Activated CD4-positive, alpha-beta T cell treated with anti-CD3 and anti-CD28 coated beads, Interleukin-2, Interleukin-4, amounts not matched to agents 100 ng/mL and 50 ng/mL, durations not matched to agents 16 hours and 8 hours (primary cell): ENCODE measurements at regions not wholly inside any gene's neighbourhood (a gene's known extent, or its start where the extent isn't known, plus 50 kb on each side); places are given as distances from the start of the nearest gene placed in this dataset.
A peak's percentile ranks its signal among the peaks of the same experiment; 100 is the strongest.
"Not testable (repeated sequence)": the region's sequence is repeated elsewhere in the genome, so short reads cannot be mapped to it uniquely, and the experiment has no call there.

Experiments
- DNase-seq: peaks from one replicate; pipeline ENCODE4 v3.0.0-alpha.2; 2020; ENCODE audit warnings: low spot score

GRCh38 chr16:85441189-85441889 is 171.8 kb upstream of the GSE1 start:
- no peak for DNase-seq

GRCh38 chr16:85441890-85442670 is 171.0 kb upstream of the GSE1 start:
- no peak for DNase-seq

- DNase-seq, result no peak
Observed at GRCh38 chr16:85443116-85443515, 170.0 kb upstream of the GSE1 start.

GRCh38 chr16:85443531-85443930 is 169.6 kb upstream of the GSE1 start:
- no peak for DNase-seq

GRCh38 chr16:85445064-85445778 is 167.9 kb upstream of the GSE1 start:
- no peak for DNase-seq

- DNase-seq, result no peak
Observed at GRCh38 chr16:85445779-85446222, 167.3 kb upstream of the GSE1 start.

GRCh38 chr16:85446951-85447692 is 166.0 kb upstream of the GSE1 start:
- DNase-seq, result no peak

GRCh38 chr16:85447693-85448313 is 165.3 kb upstream of the GSE1 start:
- no peak for DNase-seq

GRCh38 chr16:85448557-85449190 is 164.4 kb upstream of the GSE1 start:
- peak; percentile 4 for DNase-seq

GRCh38 chr16:85449191-85449884 is 163.8 kb upstream of the GSE1 start:
- no peak for DNase-seq

- DNase-seq, result no peak
Observed at GRCh38 chr16:85449885-85450245, 163.3 kb upstream of the GSE1 start.

- not testable (repeated sequence) for DNase-seq
Observed at GRCh38 chr16:85451142-85451541, 162.0 kb upstream of the GSE1 start.

- no peak for DNase-seq
Observed at GRCh38 chr16:85451641-85452363, 161.3 kb upstream of the GSE1 start.

- DNase-seq, result no peak
Observed at GRCh38 chr16:85452364-85453193, 160.5 kb upstream of the GSE1 start.

GRCh38 chr16:85453194-85453678 is 159.9 kb upstream of the GSE1 start:
- DNase-seq, result no peak

- no peak for DNase-seq
Observed at GRCh38 chr16:85453703-85454102, 159.4 kb upstream of the GSE1 start.

GRCh38 chr16:85454171-85454872 is 158.8 kb upstream of the GSE1 start:
- no peak for DNase-seq

GRCh38 chr16:85455534-85455933 is 157.6 kb upstream of the GSE1 start:
- no peak for DNase-seq
